ENCODE measurements at regions not wholly inside any gene's neighbourhood (a gene's known extent, or its start where the extent isn't known, plus 50 kb on each side); places are given as distances from the start of the nearest gene placed in this dataset.
A peak's percentile ranks its signal among the peaks of the same experiment; 100 is the strongest.

- DNase-seq, result no peak
These were observed 167.3 kb upstream of the MBL2 start for GRCh38 chr10:52939894-52940293.

- DNase-seq, result no peak
These were observed 161.2 kb upstream of the MBL2 start for GRCh38 chr10:52933748-52934147.

- no peak for DNase-seq
These were observed 155.1 kb upstream of the MBL2 start for GRCh38 chr10:52927678-52928077.

- no peak for DNase-seq
These were observed 150.9 kb upstream of the MBL2 start for GRCh38 chr10:52923520-52923919.

GRCh38 chr10:52918714-52919305 is 146.2 kb upstream of the MBL2 start:
- no peak for DNase-seq

- no peak for DNase-seq
These were observed 142.8 kb upstream of the MBL2 start for GRCh38 chr10:52915391-52915790.

GRCh38 chr10:52911163-52911562 is 138.6 kb upstream of the MBL2 start:
- no peak for DNase-seq

- no peak for DNase-seq
These were observed 135.9 kb upstream of the MBL2 start for GRCh38 chr10:52908478-52908877.

GRCh38 chr10:52906046-52906445 is 133.5 kb upstream of the MBL2 start:
- DNase-seq, result no peak

GRCh38 chr10:52903397-52903938 is 130.9 kb upstream of the MBL2 start:
- no peak for DNase-seq

- no peak for DNase-seq
These were observed 128.0 kb upstream of the MBL2 start for GRCh38 chr10:52900593-52900992.

- no peak for DNase-seq
These were observed 124.6 kb upstream of the MBL2 start for GRCh38 chr10:52897162-52897561.

- DNase-seq, result no peak
These were observed 122.5 kb upstream of the MBL2 start for GRCh38 chr10:52895059-52895458.

GRCh38 chr10:52890281-52890680 is 117.7 kb upstream of the MBL2 start:
- no peak for DNase-seq

GRCh38 chr10:52889611-52890010 is 117.0 kb upstream of the MBL2 start:
- no peak for DNase-seq

- DNase-seq, result peak; percentile 26
These were observed 111.7 kb upstream of the MBL2 start for GRCh38 chr10:52883996-52884871.

- DNase-seq, result no peak
These were observed 106.7 kb upstream of the MBL2 start for GRCh38 chr10:52879091-52879807.

- no peak for DNase-seq
These were observed 104.9 kb upstream of the MBL2 start for GRCh38 chr10:52877451-52877850.

- DNase-seq, result no peak
These were observed 102.8 kb upstream of the MBL2 start for GRCh38 chr10:52875336-52875735.

GRCh38 chr10:52874581-52874980 is 102.0 kb upstream of the MBL2 start:
- DNase-seq, result no peak

- DNase-seq, result no peak
These were observed 98.7 kb upstream of the MBL2 start for GRCh38 chr10:52871191-52871843.

GRCh38 chr10:52870562-52870961 is 98.0 kb upstream of the MBL2 start:
- DNase-seq, result no peak

- DNase-seq, result no peak
These were observed 97.3 kb upstream of the MBL2 start for GRCh38 chr10:52869864-52870263.
